Sigmoid colon (tissue), 6 donors: ENCODE measurements at regions not wholly inside any gene's neighbourhood (a gene's known extent, or its start where the extent isn't known, plus 50 kb on each side); places are given as distances from the start of the nearest gene placed in this dataset.
"Not testable (repeated sequence)": the region's sequence is repeated elsewhere in the genome, so short reads cannot be mapped to it uniquely, and the experiment has no call there.

Source experiments
- DNase-seq: peaks from one replicate; pipeline ENCODE4 v3.0.0-alpha.2; 2019
- H3K27ac ChIP-seq, 4 donors: fragments of 200-600 bp; sonication (generic); one replicate each; pipeline ENCODE4 v1.5.1; 2016 to 2019; ENCODE audit warnings: mild to moderate bottlenecking in 1 of 4
- H3K27me3 ChIP-seq, 3 donors: fragments of 200-600 bp; sonication (generic); one replicate each; pipeline ENCODE4 v1.5.1; 2019; ENCODE audit warnings: mild to moderate bottlenecking in 1 of 3
- H3K36me3 ChIP-seq, 4 donors: fragments of 200-600 bp; sonication (generic); one replicate each; pipeline ENCODE4 v1.5.1; 2016 to 2019
- H3K4me1 ChIP-seq, 4 donors: fragments of 200-600 bp; sonication (generic); one replicate each; pipeline ENCODE4 v1.5.1; 2017 to 2019
- H3K4me3 ChIP-seq, 4 donors: fragments of 200-600 bp; sonication (generic); one replicate each; pipeline ENCODE4 v1.5.1; 2017 to 2019; ENCODE audit warnings: mild to moderate bottlenecking in 2 of 4, moderate library complexity in 1 of 4
- H3K9me3 ChIP-seq, 4 donors: fragments of 200-600 bp in 3 of 4; sonication (generic) in 3 of 4; one replicate each; pipeline versions ENCODE4 v1.5.1 to v1.6.1; 2013 to 2019
- CTCF ChIP-seq, 4 experiments: fragments of 450-650 bp in 3 of 4; fragments of 200-600 bp in 1 of 4; IDR thresholded peaks; one replicate each; pipeline ENCODE4 v1.5.1; 2016 to 2019; ENCODE audit warnings: antibody characterized with exemption in 4 of 4, mild to moderate bottlenecking in 3 of 4, moderate library complexity in 2 of 4
- EP300 ChIP-seq, 4 donors: sonication (generic); formaldehyde crosslinking; IDR thresholded peaks; one replicate each; pipeline ENCODE4 v1.6.1; 2017; ENCODE audit warnings: antibody characterized with exemption in 4 of 4
- POLR2A ChIP-seq, 2 donors: fragments of 450-650 bp; IDR thresholded peaks; one replicate each; pipeline ENCODE4 v1.6.1; 2016; ENCODE audit warnings: antibody characterized with exemption in 2 of 2, mild to moderate bottlenecking in 2 of 2, moderate library complexity in 2 of 2
- POLR2AphosphoS5 ChIP-seq, 4 donors: sonication (generic); formaldehyde crosslinking; IDR thresholded peaks; one replicate each; pipeline ENCODE4 v1.6.1; 2017; ENCODE audit warnings: antibody characterized with exemption in 4 of 4
- WGBS, 2 donors: extraction: QIAGEN DNeasy Blood & Tissue Kit; methylation state at CpG; one replicate each; pipeline ENCODE4 v1.1.7; 2013; 5-methylcytosine and 5-hydroxymethylcytosine counted together
- intact Hi-C: fragments of 100-400 bp; cut with DNase I; formaldehyde crosslinking; loops from one replicate; pipeline ENCODE4 v1.15.1; 2023
- donor health status: healthy with polysubstance abuse.
- donor health status: healthy.

- H3K27me3 ChIP-seq, result no peaks in the 10 kb centered on the region
- peaks cover 0 to 14% (median 2%) of the 10 kb centered on the region in 4 donors for H3K4me1 ChIP-seq
- WGBS, 2 donors, result 57 to 78% methylated on average over 1 of the region's 1 CpG
- intact Hi-C loops, result no loop called here
- no peak overlapping the region for H3K4me3 ChIP-seq
- H3K9me3 ChIP-seq, result no peaks in the 10 kb centered on the region
- no peak overlapping the region for H3K27ac ChIP-seq
- TF ChIP-seq CTCF (IDR thresholded peaks at IDR 0.05) (no peak), EP300 (IDR thresholded peaks at IDR 0.05) (no peak), POLR2A (IDR thresholded peaks at IDR 0.05) (no peak), POLR2AphosphoS5 (IDR thresholded peaks at IDR 0.05) (no peak)
- no peak for DNase-seq
- no peaks in the 10 kb centered on the region for H3K36me3 ChIP-seq
Observed at GRCh38 chr2:22458440-22458839, 926.5 kb upstream of the KLHL29 start.

GRCh38 chr2:22475103-22475502, 909.9 kb upstream of the KLHL29 start:
- H3K36me3 ChIP-seq, H3K27me3 ChIP-seq, intact Hi-C loops, H3K27ac ChIP-seq, H3K9me3 ChIP-seq, H3K4me1 ChIP-seq, H3K4me3 ChIP-seq, DNase-seq: not testable (repeated sequence)
- 83 to 88% methylated on average over 4 of the region's 4 CpGs for WGBS, 2 donors

- Histone ChIP-seq H3K27ac (no peak overlapping the region), H3K27me3 (no peaks in the 10 kb centered on the region), H3K9me3 (no peaks in the 10 kb centered on the region), H3K36me3 (no peaks in the 10 kb centered on the region), H3K4me3 (no peak overlapping the region), H3K4me1 (no peaks in the 10 kb centered on the region)
- TF ChIP-seq CTCF (IDR thresholded peaks at IDR 0.05), result no peak
- TF ChIP-seq EP300 (IDR thresholded peaks at IDR 0.05), result no peak
- no peak for TF ChIP-seq POLR2AphosphoS5 (IDR thresholded peaks at IDR 0.05)
- no peak for TF ChIP-seq POLR2A (IDR thresholded peaks at IDR 0.05)
- no peak for DNase-seq
- intact Hi-C loops, result no loop called here
- WGBS, 2 donors, result 84 to 93% methylated on average over 3 of the region's 3 CpGs
Observed at GRCh38 chr2:22478329-22478728, 906.6 kb upstream of the KLHL29 start.

GRCh38 chr2:22481486-22482259, 903.3 kb upstream of the KLHL29 start:
- H3K36me3 ChIP-seq, result no peaks in the 10 kb centered on the region
- intact Hi-C loops, result no loop called here
- DNase-seq, result no peak
- TF ChIP-seq POLR2A (IDR thresholded peaks at IDR 0.05), result no peak
- no peak for TF ChIP-seq EP300 (IDR thresholded peaks at IDR 0.05)
- no peak for TF ChIP-seq CTCF (IDR thresholded peaks at IDR 0.05)
- TF ChIP-seq POLR2AphosphoS5 (IDR thresholded peaks at IDR 0.05), result no peak
- H3K4me3 ChIP-seq, result no peak overlapping the region
- WGBS, 2 donors, result 77 to 81% methylated on average over 6 of the region's 6 CpGs
- peaks cover 0 to 4% (median 0%) of the 10 kb centered on the region in 4 donors for H3K4me1 ChIP-seq
- H3K27ac ChIP-seq, result no peak overlapping the region
- H3K9me3 ChIP-seq, result no peaks in the 10 kb centered on the region
- no peaks in the 10 kb centered on the region for H3K27me3 ChIP-seq

- no peak for DNase-seq
- H3K4me1 ChIP-seq, result peaks cover 0 to 4% (median 0%) of the 10 kb centered on the region in 4 donors
- 81 to 85% methylated on average over 2 of the region's 2 CpGs for WGBS, 2 donors
- H3K27me3 ChIP-seq, result no peaks in the 10 kb centered on the region
- intact Hi-C loops, result no loop called here
- no peaks in the 10 kb centered on the region for H3K36me3 ChIP-seq
- no peak overlapping the region for H3K4me3 ChIP-seq
- H3K27ac ChIP-seq, result no peak overlapping the region
- TF ChIP-seq EP300 (IDR thresholded peaks at IDR 0.05), result no peak
- TF ChIP-seq POLR2A (IDR thresholded peaks at IDR 0.05), result no peak
- TF ChIP-seq CTCF (IDR thresholded peaks at IDR 0.05), result no peak
- no peak for TF ChIP-seq POLR2AphosphoS5 (IDR thresholded peaks at IDR 0.05)
- H3K9me3 ChIP-seq, result no peaks in the 10 kb centered on the region
Observed at GRCh38 chr2:22483036-22483435, 901.9 kb upstream of the KLHL29 start.
